HepG2 (cell line): ENCODE measurements at regions not wholly inside any gene's neighbourhood (a gene's known extent, or its start where the extent isn't known, plus 50 kb on each side); places are given as distances from the start of the nearest gene placed in this dataset.

ENCODE experiments used
- ATAC-seq: fragments of 200-7000 bp; cut with Tn5 transposase; 3 replicates; pipeline ENCODE4 v1.9.1; 2020; ENCODE audit warnings: mild to moderate bottlenecking, moderate library complexity
- BruUV-seq: library from RNA; stranded (reverse); fragments of 400-500 nt; replicated peaks from 2 replicates; lab custom pipeline; 2021; lab: Mats Ljungman, UMichigan
- CTCF ChIA-PET: fragments of 300-600 bp; formaldehyde crosslinking; extraction: SDS; loops from one replicate; lab custom pipeline; 2021; ENCODE audit warnings: low total read pairs, inconsistent platforms, low intra/inter-chr PET ratio; lab: Yijun Ruan, JAX
- POLR2A ChIA-PET: fragments of 350-600 bp; sonication (Branson Sonifier 250); formaldehyde crosslinking; loops from one replicate; lab custom pipeline; 2020; ENCODE audit warnings: antibody characterized with exemption, inconsistent platforms; lab: Yijun Ruan, JAX
- DNase-seq: peaks from one replicate; pipeline ENCODE4 v3.0.0-alpha.2; 2015; ENCODE audit warnings: low spot score
- FAIRE-seq: peaks from 3 replicates; lab custom pipeline; 2011; peaks lifted over from hg19 to GRCh38; lab: Jason Lieb, UNC
- H2AFZ ChIP-seq: one replicate; pipeline ENCODE4 v1.6.1; 2011; ENCODE audit warnings: low read length, inconsistent platforms
- H3K27ac ChIP-seq: fragments of 300-600 bp; 3 replicates; pipeline ENCODE4 v1.8.0; 2011; ENCODE audit warnings: mixed run types, mild to moderate bottlenecking, mixed read lengths, low read length, inconsistent platforms; ENCODE audit not compliant: insufficient read depth; ENCODE audit errors: extremely low read length
- H3K27me3 ChIP-seq, 2 experiments: fragments of 200-600 bp in 1 of 2; 2 replicates in 1 of 2; 3 replicates in 1 of 2; pipeline versions ENCODE4 v1.6.0 to v1.8.0; 2011; ENCODE audit warnings: low read length in 2 of 2, mild to moderate bottlenecking in 2 of 2, moderate library complexity in 2 of 2, inconsistent platforms in 1 of 2; ENCODE audit not compliant: insufficient read depth in 2 of 2, control insufficient read depth in 1 of 2
- H3K36me3 ChIP-seq, 2 experiments: fragments of 200-600 bp in 1 of 2; replicated peaks in 1 of 2; 2 replicates in 1 of 2; 3 replicates in 1 of 2; pipeline versions ENCODE4 v1.5.1 to v1.8.0; 2011; ENCODE audit warnings: low read length in 2 of 2, inconsistent platforms in 1 of 2; ENCODE audit not compliant: insufficient read depth in 2 of 2, control insufficient read depth in 1 of 2
- H3K4me1 ChIP-seq: 2 replicates; pipeline ENCODE4 v1.5.1; 2012; ENCODE audit warnings: low read length, inconsistent platforms; ENCODE audit not compliant: insufficient read depth
- H3K4me2 ChIP-seq: 2 replicates; pipeline ENCODE4 v1.6.0; 2011; ENCODE audit warnings: low read depth, low read length, inconsistent platforms
- H3K4me3 ChIP-seq, 3 experiments: fragments of 200-600 bp in 1 of 3; sonication (generic), shearing (Covaris generic) in 1 of 3; replicated peaks in 1 of 3; 2 replicates each; pipeline ENCODE4 v1.5.1; 2011 to 2016; ENCODE audit warnings: low read length in 3 of 3, inconsistent platforms in 2 of 3, low read depth in 2 of 3, mild to moderate bottlenecking in 2 of 3, control low read depth in 1 of 3, mixed read lengths in 1 of 3; ENCODE audit not compliant: insufficient read depth in 1 of 3
- H3K79me2 ChIP-seq: one replicate; pipeline ENCODE4 v1.6.1; 2011; ENCODE audit warnings: low read length, inconsistent platforms; ENCODE audit not compliant: insufficient read depth
- H3K9ac ChIP-seq: 2 replicates; pipeline ENCODE4 v1.6.0; 2011; ENCODE audit warnings: mild to moderate bottlenecking, low read depth, low read length, inconsistent platforms; ENCODE audit not compliant: insufficient read depth
- H3K9me3 ChIP-seq: 2 replicates; pipeline ENCODE4 v1.5.1; 2012; ENCODE audit warnings: mild to moderate bottlenecking, low read length
- H4K20me1 ChIP-seq: 2 replicates; pipeline ENCODE4 v1.6.0; 2011; ENCODE audit warnings: inconsistent platforms, mild to moderate bottlenecking, low read length, moderate library complexity; ENCODE audit not compliant: insufficient read depth
- DMAP1 ChIP-seq: IDR thresholded peaks from 2 replicates; pipeline ENCODE4 v1.6.1; 2016
- EHMT2 ChIP-seq: fragments of 200-600 bp; sonication (generic); IDR thresholded peaks from 2 replicates; pipeline ENCODE4 v1.7.0; 2017; ENCODE audit warnings: antibody characterized with exemption, low read depth, low read length, borderline replicate concordance
- GABPB1 ChIP-seq: IDR thresholded peaks from 2 replicates; pipeline ENCODE4 v1.6.1; 2016; ENCODE audit warnings: mild to moderate bottlenecking, missing genetic modification reagents, moderate library complexity, missing compliant biosample characterization
- MTF1 ChIP-seq: sonication (generic); formaldehyde crosslinking; IDR thresholded peaks from 2 replicates; pipeline ENCODE4 v1.5.0; 2020; ENCODE audit warnings: missing genetic modification reagents
- SAP130 ChIP-seq: IDR thresholded peaks from 2 replicates; pipeline ENCODE4 v1.6.1; 2016; ENCODE audit warnings: low read depth
- SCMH1 ChIP-seq: sonication (generic); formaldehyde crosslinking; IDR thresholded peaks from 2 replicates; pipeline ENCODE4 v1.9.0; 2021; ENCODE audit warnings: missing genetic modification reagents, mild to moderate bottlenecking, borderline replicate concordance
- ZBTB3 ChIP-seq: sonication (generic); formaldehyde crosslinking; IDR thresholded peaks from 2 replicates; pipeline ENCODE4 v1.4.0; 2020; ENCODE audit warnings: low read depth, mild to moderate bottlenecking, moderate library complexity, missing genetic modification reagents, borderline replicate concordance
- ZNF282 ChIP-seq: fragments of 450-650 bp; IDR thresholded peaks from 2 replicates; pipeline ENCODE4 v1.6.1; 2018; ENCODE audit not compliant: partially characterized antibody
- ZSCAN9 ChIP-seq: IDR thresholded peaks from 2 replicates; pipeline ENCODE4 v1.6.1; 2016; ENCODE audit warnings: borderline replicate concordance
- WGBS: methylation state at CpG from one replicate; pipeline ENCODE4 v1.1.6; 2017; ENCODE audit warnings: low lambda C conversion rate; 5-methylcytosine and 5-hydroxymethylcytosine counted together
- in situ Hi-C: cut with HindIII; loops from 2 replicates; pipeline ENCODE4 v1.10.0; 2017; ENCODE audit warnings: low pct_unique_long_range_greater_than_20kb; ENCODE audit not compliant: extremely low pct_ligation_motif_present
- intact Hi-C: fragments of 100-400 bp; cut with micrococcal nuclease; formaldehyde crosslinking; loops from one replicate; pipeline ENCODE4 v1.10.0; 2022; ENCODE audit not compliant: unreplicated experiment
- TF ChIP-seq, protein P1 (sequence below): sonication (generic); formaldehyde crosslinking; IDR thresholded peaks from 2 replicates; pipeline ENCODE4 v1.5.0; 2020; ENCODE audit warnings: mild to moderate bottlenecking, missing genetic modification reagents, borderline replicate concordance
- TF ChIP-seq, protein P2 (sequence below): sonication (generic); formaldehyde crosslinking; conservative IDR thresholded peaks from 2 replicates; pipeline ENCODE4 v1.4.0; 2020; ENCODE audit warnings: missing genetic modification reagents
- TF ChIP-seq, protein P3 (sequence below): sonication (generic); formaldehyde crosslinking; IDR thresholded peaks from 2 replicates; pipeline ENCODE4 v1.8.1; 2023; ENCODE audit warnings: mild to moderate bottlenecking, missing genetic modification reagents, borderline replicate concordance

DNA sequence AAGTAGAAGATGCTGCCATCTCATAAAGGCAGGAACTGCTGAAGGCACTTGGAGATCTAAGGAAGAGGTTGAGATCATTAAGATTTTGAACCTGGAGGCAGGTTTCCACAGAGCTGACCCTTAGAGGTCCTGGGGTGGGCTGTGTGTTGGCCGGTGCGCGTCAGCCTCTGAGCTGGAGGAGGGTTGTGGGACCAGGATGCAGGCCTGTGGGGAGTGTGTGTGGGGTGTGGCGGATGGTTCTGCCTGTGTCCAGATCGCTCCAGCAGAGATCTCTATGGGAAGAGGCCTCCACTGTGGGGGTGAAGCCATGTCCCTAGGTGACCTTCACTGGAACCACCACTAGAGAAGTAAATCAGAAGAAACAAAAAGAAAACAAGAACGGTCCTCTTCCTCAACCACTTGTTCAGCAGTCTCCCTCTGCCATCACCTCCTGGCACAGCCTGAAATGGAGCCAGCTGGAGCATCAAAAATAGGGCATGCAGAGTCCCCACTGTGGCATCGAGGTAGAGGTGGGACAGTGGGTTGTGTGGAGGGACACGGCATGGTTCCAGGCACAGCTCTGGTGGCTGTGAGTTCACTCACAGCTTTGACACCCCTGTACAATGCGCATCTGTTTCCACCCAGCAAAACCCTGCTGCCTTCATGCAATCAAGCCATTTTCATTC is 453.8 kb downstream of the TCERG1L start:
- ChIA-PET CTCF (no interaction called here), POLR2A (no interaction called here)
- DNase-seq (no peak), ATAC-seq (no peak), FAIRE-seq (no peak)
- Histone ChIP-seq H3K27ac (no peak overlapping the region), H3K9ac (no peak overlapping the region), H3K4me1 (no peaks in the 10 kb centered on the region), H3K4me3 (no peak overlapping the region), H3K9me3 (peaks cover 35% of the 10 kb centered on the region), H3K4me2 (no peak overlapping the region), H4K20me1 (no peaks in the 10 kb centered on the region)
- WGBS = 33% methylated on average over 7 of the region's 9 CpGs
- in situ Hi-C loops = no loop called here
- TF ChIP-seq GABPB1 (CRISPR knock-in tag) = no peak
- no peak for TF ChIP-seq DMAP1 (CRISPR knock-in tag)
- no peak for TF ChIP-seq ZNF282
- TF ChIP-seq SCMH1 (CRISPR knock-in tag) = no peak
- no peak for TF ChIP-seq ZSCAN9
- no peak for TF ChIP-seq ZBTB3 (CRISPR knock-in tag)
- no peak for TF ChIP-seq MTF1
- TF ChIP-seq SAP130 (CRISPR knock-in tag) = no peak
- TF ChIP-seq, protein P1, sequence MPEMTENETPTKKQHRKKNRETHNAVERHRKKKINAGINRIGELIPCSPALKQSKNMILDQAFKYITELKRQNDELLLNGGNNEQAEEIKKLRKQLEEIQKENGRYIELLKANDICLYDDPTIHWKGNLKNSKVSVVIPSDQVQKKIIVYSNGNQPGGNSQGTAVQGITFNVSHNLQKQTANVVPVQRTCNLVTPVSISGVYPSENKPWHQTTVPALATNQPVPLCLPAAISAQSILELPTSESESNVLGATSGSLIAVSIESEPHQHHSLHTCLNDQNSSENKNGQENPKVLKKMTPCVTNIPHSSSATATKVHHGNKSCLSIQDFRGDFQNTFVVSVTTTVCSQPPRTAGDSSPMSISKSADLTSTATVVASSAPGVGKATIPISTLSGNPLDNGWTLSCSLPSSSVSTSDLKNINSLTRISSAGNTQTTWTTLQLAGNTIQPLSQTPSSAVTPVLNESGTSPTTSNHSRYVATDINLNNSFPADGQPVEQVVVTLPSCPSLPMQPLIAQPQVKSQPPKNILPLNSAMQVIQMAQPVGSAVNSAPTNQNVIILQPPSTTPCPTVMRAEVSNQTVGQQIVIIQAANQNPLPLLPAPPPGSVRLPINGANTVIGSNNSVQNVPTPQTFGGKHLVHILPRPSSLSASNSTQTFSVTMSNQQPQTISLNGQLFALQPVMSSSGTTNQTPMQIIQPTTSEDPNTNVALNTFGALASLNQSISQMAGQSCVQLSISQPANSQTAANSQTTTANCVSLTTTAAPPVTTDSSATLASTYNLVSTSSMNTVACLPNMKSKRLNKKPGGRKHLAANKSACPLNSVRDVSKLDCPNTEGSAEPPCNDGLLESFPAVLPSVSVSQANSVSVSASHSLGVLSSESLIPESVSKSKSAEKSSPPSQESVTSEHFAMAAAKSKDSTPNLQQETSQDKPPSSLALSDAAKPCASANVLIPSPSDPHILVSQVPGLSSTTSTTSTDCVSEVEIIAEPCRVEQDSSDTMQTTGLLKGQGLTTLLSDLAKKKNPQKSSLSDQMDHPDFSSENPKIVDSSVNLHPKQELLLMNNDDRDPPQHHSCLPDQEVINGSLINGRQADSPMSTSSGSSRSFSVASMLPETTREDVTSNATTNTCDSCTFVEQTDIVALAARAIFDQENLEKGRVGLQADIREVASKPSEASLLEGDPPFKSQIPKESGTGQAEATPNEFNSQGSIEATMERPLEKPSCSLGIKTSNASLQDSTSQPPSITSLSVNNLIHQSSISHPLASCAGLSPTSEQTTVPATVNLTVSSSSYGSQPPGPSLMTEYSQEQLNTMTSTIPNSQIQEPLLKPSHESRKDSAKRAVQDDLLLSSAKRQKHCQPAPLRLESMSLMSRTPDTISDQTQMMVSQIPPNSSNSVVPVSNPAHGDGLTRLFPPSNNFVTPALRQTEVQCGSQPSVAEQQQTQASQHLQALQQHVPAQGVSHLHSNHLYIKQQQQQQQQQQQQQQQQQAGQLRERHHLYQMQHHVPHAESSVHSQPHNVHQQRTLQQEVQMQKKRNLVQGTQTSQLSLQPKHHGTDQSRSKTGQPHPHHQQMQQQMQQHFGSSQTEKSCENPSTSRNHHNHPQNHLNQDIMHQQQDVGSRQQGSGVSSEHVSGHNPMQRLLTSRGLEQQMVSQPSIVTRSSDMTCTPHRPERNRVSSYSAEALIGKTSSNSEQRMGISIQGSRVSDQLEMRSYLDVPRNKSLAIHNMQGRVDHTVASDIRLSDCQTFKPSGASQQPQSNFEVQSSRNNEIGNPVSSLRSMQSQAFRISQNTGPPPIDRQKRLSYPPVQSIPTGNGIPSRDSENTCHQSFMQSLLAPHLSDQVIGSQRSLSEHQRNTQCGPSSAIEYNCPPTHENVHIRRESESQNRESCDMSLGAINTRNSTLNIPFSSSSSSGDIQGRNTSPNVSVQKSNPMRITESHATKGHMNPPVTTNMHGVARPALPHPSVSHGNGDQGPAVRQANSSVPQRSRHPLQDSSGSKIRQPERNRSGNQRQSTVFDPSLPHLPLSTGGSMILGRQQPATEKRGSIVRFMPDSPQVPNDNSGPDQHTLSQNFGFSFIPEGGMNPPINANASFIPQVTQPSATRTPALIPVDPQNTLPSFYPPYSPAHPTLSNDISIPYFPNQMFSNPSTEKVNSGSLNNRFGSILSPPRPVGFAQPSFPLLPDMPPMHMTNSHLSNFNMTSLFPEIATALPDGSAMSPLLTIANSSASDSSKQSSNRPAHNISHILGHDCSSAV (CRISPR knock-in tag) = no peak
- TF ChIP-seq, protein P2, sequence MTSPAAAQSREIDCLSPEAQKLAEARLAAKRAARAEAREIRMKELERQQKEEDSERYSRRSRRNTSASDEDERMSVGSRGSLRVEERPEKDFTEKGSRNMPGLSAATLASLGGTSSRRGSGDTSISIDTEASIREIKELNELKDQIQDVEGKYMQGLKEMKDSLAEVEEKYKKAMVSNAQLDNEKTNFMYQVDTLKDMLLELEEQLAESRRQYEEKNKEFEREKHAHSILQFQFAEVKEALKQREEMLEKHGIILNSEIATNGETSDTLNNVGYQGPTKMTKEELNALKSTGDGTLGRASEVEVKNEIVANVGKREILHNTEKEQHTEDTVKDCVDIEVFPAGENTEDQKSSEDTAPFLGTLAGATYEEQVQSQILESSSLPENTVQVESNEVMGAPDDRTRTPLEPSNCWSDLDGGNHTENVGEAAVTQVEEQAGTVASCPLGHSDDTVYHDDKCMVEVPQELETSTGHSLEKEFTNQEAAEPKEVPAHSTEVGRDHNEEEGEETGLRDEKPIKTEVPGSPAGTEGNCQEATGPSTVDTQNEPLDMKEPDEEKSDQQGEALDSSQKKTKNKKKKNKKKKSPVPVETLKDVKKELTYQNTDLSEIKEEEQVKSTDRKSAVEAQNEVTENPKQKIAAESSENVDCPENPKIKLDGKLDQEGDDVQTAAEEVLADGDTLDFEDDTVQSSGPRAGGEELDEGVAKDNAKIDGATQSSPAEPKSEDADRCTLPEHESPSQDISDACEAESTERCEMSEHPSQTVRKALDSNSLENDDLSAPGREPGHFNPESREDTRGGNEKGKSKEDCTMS = no peak
- TF ChIP-seq EHMT2 = no peak
- TF ChIP-seq, protein P3, sequence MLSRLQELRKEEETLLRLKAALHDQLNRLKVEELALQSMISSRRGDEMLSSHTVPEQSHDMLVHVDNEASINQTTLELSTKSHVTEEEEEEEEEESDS (CRISPR knock-in tag) = no peak
- TF ChIP-seq, all 625 proteins: peak for 0
- Histone ChIP-seq H3K27me3 (peaks cover 0 to 1% of the 10 kb centered on the region in 2 experiments; a peak in 2 of 5 replicates), H3K36me3 (no peaks in the 10 kb centered on the region), H3K79me2 (no peaks in the 10 kb centered on the region), H2AFZ (no peak overlapping the region)
- intact Hi-C loops = no loop called here
- no TSS peak for BruUV-seq
